ENCODE measurements at regions not wholly inside any gene's neighbourhood (a gene's known extent, or its start where the extent isn't known, plus 50 kb on each side); places are given as distances from the start of the nearest gene placed in this dataset.

GRCh38 chr2:64338910-64339500 is 115.0 kb upstream of the LGALSL start:
- TF ChIP-seq POLR2A (IDR thresholded peaks at IDR 0.05), result no peak
- TF ChIP-seq EP300 (IDR thresholded peaks at IDR 0.05; ENCODE audit: low read depth), result no peak
- no peak for TF ChIP-seq CTCF (IDR thresholded peaks at IDR 0.05)
- no peak for TF ChIP-seq POLR2AphosphoS5 (IDR thresholded peaks at IDR 0.05)
- Histone ChIP-seq H3K4me3 (no peak overlapping the region), H3K4me1 (no peaks in the 10 kb centered on the region), H3K27ac (no peak overlapping the region), H3K27me3 (no peaks in the 10 kb centered on the region), H3K9me3 (no peaks in the 10 kb centered on the region), H3K36me3 (no peaks in the 10 kb centered on the region)
- 85% methylated on average over 5 of the region's 5 CpGs; no CpG with 5 or more reads in 1 of the 2 donors for WGBS, 2 donors (ENCODE audit: low coverage in 1 of 2)
- in situ Hi-C loops (cut with MboI; ENCODE audit: low pct_ligation_motif_present in 1 of 4, low pct_unique_long_range_greater_than_20kb in 1 of 4, low sequenced_read_pairs in 3 of 4) (loop anchor here in 2 of 4 donors (25.0 kb wide), 1 partner anchor 548 kb away; no protein-coding TSS in a partner anchor), intact Hi-C loops (cut with DNase I; ENCODE audit: low total_unique reads) (no loop called here)
- no peak for DNase-seq

DNA sequence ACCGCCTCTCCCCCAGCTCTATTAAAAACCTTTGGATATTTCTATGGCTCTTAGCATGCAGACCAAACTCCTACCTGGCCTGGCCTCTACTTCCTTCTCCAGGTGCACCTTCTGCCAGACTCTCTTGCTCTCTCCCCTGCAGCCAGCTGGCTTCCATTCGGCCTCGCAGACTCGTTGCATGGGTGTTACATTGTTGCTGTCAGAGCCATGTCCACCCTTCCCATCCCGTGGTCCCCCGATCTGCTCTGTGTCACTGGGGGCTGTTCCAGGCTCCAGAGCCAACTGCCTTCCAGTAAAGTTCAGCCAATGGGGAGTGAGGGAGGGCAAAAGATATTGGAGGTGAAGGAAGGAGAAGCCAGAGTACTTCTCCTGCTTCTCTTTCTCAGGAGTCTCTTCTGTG is 112.5 kb upstream of the LGALSL start:
- DNase-seq, result no peak
- 91 to 100% methylated on average over 4 to 6 of the region's 6 CpGs for WGBS, 2 donors (ENCODE audit: low coverage in 1 of 2)
- Histone ChIP-seq H3K4me1 (no peaks in the 10 kb centered on the region), H3K27ac (no peak overlapping the region), H3K4me3 (no peak overlapping the region), H3K27me3 (no peaks in the 10 kb centered on the region), H3K36me3 (no peaks in the 10 kb centered on the region), H3K9me3 (no peaks in the 10 kb centered on the region)
- no peak for TF ChIP-seq POLR2AphosphoS5 (IDR thresholded peaks at IDR 0.05)
- TF ChIP-seq CTCF (IDR thresholded peaks at IDR 0.05), result no peak
- no peak for TF ChIP-seq POLR2A (IDR thresholded peaks at IDR 0.05)
- no peak for TF ChIP-seq EP300 (IDR thresholded peaks at IDR 0.05; ENCODE audit: low read depth)
- intact Hi-C loops (cut with DNase I; ENCODE audit: low total_unique reads), result no loop called here
- in situ Hi-C loops (cut with MboI; ENCODE audit: low pct_ligation_motif_present in 1 of 4, low pct_unique_long_range_greater_than_20kb in 1 of 4, low sequenced_read_pairs in 3 of 4), result loop anchor here in 3 of 4 donors (10.0 to 25.0 kb wide), 3 partner anchors 143 to 546 kb away; no protein-coding TSS in a partner anchor

GRCh38 chr2:64342195-64343099 is 111.5 kb upstream of the LGALSL start:
- 66 to 83% methylated on average over 3 to 6 of the region's 6 CpGs for WGBS, 2 donors (ENCODE audit: low coverage in 1 of 2)

More at GRCh38 chr2:64342195-64343099, 111.5 kb upstream of the LGALSL start:
- intact Hi-C loops (cut with DNase I; ENCODE audit: low total_unique reads) (no loop called here), in situ Hi-C loops (cut with MboI; ENCODE audit: low pct_ligation_motif_present in 1 of 4, low pct_unique_long_range_greater_than_20kb in 1 of 4, low sequenced_read_pairs in 3 of 4) (loop anchor here in 3 of 4 donors (10.0 to 25.0 kb wide), 3 partner anchors 142 to 545 kb away; no protein-coding TSS in a partner anchor)
- H3K4me3 ChIP-seq, result no peak overlapping the region
- TF ChIP-seq CTCF (IDR thresholded peaks at IDR 0.05), result no peak
- no peaks in the 10 kb centered on the region for H3K36me3 ChIP-seq
- no peaks in the 10 kb centered on the region for H3K9me3 ChIP-seq
- DNase-seq, result no peak
- H3K27me3 ChIP-seq, result no peaks in the 10 kb centered on the region
- no peaks in the 10 kb centered on the region for H3K4me1 ChIP-seq
- no peak overlapping the region for H3K27ac ChIP-seq
